Occipital lobe (tissue), 1 donor: ENCODE measurements at regions not wholly inside any gene's neighbourhood (a gene's known extent, or its start where the extent isn't known, plus 50 kb on each side); places are given as distances from the start of the nearest gene placed in this dataset.

Experiments used
- DNase-seq: peaks from one replicate; lab custom pipeline; 2025; lab: John Stamatoyannopoulos, UW

- no peak for DNase-seq
Observed at GRCh38 chr14:34135492-34135891, 184.6 kb upstream of the EGLN3 start.

DNA sequence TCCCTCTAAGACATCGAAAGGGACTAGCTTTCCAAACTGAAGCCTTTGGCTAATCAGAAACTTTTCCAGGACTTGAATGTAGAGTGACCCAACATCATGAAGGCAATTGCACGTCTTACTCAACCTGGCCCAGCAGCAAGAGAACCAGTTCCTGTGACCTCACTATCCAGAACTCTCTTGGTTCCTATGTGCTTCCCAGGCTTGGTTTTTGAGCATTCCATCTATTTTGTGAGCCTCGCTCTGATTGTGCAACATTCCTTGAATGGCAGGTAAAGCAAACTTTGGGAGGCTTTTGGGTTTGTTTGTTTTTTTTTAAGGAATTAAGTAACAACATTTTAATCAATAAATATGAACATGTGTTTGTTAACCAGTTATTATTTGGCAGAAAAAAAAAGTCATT is 183.6 kb upstream of the EGLN3 start:
- no peak for DNase-seq

DNA sequence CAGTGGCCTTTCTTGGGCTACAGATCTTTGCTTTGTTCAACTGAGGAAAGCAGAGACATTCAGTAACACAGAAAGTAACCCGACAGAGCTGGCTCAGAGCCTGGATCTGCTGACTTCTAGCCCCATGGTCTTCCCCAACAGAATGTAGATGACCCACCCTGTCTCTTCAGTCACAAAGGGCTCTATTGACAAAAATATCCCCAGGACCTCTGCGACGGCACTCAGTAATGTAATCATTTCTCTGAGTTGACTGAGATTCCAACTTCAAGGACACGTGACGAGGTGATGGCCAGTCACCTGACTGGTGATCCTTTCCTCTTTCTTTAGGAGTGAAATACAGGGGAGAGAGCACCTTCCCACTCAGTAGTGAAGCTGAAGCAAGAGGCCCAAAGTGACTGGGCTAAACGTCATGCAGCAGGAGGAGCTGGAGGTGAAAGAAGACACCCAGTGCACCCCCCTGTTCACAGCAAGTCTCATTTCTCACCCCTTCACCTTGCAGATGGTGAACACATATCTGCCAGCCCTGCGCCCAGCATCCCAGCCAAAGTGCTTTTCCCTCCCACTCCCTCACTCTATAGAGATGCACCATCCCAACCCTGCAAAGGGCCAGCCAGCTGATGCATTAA is 179.2 kb upstream of the EGLN3 start:
- no peak for DNase-seq

DNA sequence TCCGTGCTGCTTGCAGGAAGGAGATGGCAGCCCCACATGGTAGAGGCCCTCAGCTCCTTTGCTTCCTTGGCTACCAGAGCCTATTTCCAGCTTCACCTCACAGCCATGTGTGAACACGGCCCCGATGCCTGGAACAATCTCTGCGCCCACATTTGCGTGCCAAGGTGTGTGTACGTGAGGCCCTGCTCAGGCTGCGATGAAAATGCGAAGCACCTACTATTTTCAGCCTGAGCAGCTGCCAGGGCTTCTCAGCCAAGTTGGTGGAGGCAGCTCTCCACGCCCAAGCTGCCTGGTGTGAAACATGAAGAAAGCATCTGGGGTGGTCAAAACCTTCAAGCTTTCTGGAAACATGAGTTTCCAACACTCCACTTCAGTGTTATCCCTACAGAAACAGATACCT is 177.8 kb upstream of the EGLN3 start:
- DNase-seq = peak; percentile 39

- no peak for DNase-seq
Observed at GRCh38 chr14:34126586-34126985, 175.7 kb upstream of the EGLN3 start.

GRCh38 chr14:34124585-34124984 is 173.7 kb upstream of the EGLN3 start:
- no peak for DNase-seq

DNA sequence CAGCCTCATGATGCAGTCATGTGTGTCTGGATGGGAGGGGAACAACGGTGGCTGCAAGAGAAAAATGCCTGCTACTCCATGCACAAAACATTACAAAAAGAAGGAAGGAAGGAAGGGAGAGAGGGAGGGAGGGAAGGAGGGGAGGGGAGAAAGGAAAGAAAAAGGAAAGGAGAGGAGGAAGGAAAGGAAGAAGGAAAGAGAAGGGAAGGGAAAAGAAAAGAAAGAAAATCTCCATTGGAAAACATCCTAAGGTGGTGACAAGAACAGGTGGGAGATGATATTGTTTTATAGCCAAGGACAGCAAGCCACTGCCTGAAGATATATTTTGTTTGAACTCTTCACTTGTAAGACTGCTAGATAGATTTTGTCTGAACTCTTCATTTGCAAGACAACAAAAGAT is 171.8 kb upstream of the EGLN3 start:
- DNase-seq = no peak

GRCh38 chr14:34122081-34122480 is 171.2 kb upstream of the EGLN3 start:
- no peak for DNase-seq

- DNase-seq = no peak
Observed at GRCh38 chr14:34120185-34120977, 169.5 kb upstream of the EGLN3 start.

DNA sequence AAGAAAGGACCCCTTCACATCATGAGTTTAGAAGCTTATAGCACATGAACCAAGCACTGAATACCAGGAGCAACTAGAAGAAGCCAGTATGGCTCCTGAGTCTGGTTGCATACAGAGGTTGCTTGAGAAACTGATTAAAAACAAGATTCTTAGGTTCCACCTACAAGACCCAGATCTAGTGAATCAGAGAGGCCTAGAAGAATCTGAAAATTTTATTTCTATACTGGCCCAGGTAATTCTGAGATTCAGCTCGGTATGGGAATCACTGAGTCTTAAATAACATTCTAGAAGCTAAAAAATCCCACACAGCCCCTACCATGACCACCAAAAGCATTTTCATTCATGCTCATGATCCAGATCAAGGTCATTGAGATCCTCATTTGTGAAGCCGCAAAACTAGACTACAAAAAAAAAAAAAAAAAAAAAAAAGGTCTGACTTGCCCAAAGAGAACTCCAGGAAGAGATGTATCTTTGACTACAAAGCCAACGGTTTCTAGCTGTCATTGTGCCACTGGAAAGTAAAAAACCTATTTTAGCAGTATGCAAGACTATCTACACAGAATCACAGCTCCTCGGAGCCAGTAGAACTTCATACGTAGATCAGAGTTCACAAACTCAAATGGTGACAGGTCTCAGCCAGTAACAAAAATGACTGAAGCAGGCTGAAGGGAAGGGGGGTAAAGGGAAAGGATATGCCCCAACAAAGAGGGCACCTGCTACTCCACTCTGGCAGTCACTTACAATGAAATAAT is 168.4 kb upstream of the EGLN3 start:
- no peak for DNase-seq

- no peak for DNase-seq
Observed at GRCh38 chr14:34113991-34114390, 163.1 kb upstream of the EGLN3 start.

DNA sequence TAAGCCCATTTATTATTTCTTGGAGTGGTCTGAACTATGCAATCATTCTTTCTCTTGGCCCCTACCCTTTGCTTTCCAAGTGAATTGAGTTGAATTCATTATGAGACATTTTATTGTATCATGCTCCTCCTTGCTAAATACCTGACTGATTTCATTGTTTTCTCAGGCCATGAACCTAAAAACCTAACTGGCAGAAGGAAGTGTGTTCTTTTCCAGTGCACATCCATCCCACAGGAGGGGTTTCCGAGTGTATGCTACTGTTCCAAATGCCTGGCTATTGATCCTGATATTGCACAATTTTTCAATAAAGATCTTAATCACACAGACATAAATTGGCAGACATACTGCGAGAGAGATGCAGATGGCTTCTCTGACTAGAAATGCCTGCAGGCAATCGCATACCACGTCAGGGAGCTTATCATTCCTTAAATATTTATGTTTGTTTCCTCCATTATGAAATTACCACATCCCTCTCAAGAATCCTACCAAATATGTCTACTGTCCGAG is 162.2 kb upstream of the EGLN3 start:
- DNase-seq = no peak

DNA sequence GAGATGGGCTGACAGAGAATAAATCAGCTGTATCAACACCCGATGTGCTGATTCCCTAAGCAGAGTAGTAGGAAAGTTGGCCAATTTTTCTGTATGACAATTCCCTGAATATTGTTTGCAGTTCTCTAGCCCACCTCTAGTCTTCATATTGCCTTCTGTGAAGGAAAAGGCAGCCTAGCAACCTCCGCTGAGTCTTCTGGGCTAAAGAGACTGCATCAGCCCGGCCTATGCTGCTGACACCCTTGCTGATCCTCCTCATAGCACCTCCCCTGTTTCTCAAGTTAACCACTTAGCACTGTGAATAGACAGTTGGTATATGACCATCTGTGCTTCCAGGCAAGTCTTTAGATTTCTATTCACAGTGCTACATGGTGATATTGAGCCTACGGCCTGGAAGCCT is 161.1 kb upstream of the EGLN3 start:
- no peak for DNase-seq

DNA sequence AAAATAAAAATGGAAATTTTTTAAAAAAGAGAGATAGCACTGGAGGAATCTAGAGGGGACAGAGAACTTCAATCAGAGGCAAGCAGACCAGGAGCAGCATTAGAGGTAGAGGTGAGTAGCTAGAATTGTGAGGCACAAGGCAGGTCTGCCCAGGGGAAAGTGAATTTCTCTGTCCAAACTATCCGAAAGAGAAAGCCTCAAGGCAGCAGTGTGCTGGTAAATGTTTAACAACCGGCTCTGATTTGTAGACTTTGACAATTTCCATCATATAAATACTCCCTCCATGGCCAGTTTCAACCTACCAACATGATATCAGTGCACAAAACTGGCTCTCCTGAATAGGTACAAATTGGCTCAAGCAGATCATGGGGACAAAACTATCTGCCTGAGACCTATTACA is 160.6 kb upstream of the EGLN3 start:
- no peak for DNase-seq

DNA sequence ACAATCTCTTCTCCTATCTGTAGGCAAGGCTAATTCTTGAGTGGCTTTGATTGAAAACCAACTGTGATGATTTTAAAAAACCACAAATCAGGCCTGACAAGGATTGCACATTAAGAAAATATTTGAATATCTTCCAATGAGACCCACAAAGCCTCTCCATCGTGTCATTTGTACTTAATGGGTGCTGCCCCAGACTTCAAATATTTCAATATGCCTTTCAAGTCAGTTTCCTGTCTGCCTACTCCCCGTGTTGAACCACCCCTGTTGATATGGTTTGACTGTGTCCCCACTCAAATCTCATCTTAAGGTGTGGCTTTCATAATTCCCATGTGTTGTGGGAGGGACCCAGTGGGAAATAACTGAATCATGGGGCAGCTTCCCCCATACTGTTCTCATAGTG is 159.7 kb upstream of the EGLN3 start:
- DNase-seq = no peak

GRCh38 chr14:34107441-34107840 is 156.6 kb upstream of the EGLN3 start:
- DNase-seq = no peak

GRCh38 chr14:34106310-34106709 is 155.4 kb upstream of the EGLN3 start:
- DNase-seq = no peak

- DNase-seq = no peak
Observed at GRCh38 chr14:34104489-34105397, 153.9 kb upstream of the EGLN3 start.

DNA sequence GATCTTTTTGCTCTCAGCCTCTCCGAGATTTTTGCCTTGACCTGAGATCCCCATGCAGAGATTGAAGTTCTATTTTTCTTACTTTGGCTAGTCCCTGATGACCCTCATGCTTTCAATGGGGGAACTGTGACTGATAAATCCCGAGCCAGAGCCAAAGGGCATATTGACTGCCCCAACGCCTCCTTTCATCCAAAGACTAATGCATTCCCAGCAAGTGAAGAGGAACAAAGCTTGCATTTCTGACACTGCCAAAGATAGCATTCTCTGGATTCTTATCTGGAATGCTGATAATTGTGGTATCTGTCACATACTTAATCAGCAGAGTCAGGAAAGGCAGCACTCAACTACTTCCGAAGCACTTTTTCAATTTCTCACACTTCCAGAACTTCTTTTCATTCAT is 152.3 kb upstream of the EGLN3 start:
- DNase-seq = no peak

- DNase-seq = no peak
Observed at GRCh38 chr14:34099635-34100034, 148.8 kb upstream of the EGLN3 start.

GRCh38 chr14:34098985-34099349 is 148.1 kb upstream of the EGLN3 start:
- DNase-seq = no peak
